GM12878 (cell line): ENCODE measurements at regions not wholly inside any gene's neighbourhood (a gene's known extent, or its start where the extent isn't known, plus 50 kb on each side); places are given as distances from the start of the nearest gene placed in this dataset.

Source experiments
- ATF7 ChIP-seq: fragments of 450-650 bp; IDR thresholded peaks from 2 replicates; pipeline ENCODE4 v1.6.1; 2016; ENCODE audit warnings: low read depth, mild to moderate bottlenecking
- E4F1 ChIP-seq: fragments of 450-650 bp; IDR thresholded peaks from 2 replicates; pipeline ENCODE4 v1.6.1; 2018; ENCODE audit warnings: borderline replicate concordance, mild to moderate bottlenecking; ENCODE audit not compliant: partially characterized antibody
- FOS ChIP-seq: IDR thresholded peaks from 3 replicates; pipeline ENCODE4 v1.6.1; 2011; ENCODE audit warnings: borderline replicate concordance; ENCODE audit not compliant: insufficient read length; ENCODE audit errors: extremely low read depth
- LARP7 ChIP-seq: fragments of 450-650 bp; IDR thresholded peaks from 2 replicates; pipeline ENCODE4 v1.6.1; 2017; ENCODE audit warnings: mild to moderate bottlenecking
- PML ChIP-seq: IDR thresholded peaks from 2 replicates; pipeline ENCODE4 v1.6.1; 2012; ENCODE audit warnings: low read length, inconsistent platforms
- RELB ChIP-seq: fragments of 450-650 bp; IDR thresholded peaks from 2 replicates; pipeline ENCODE4 v1.6.1; 2017; ENCODE audit warnings: low read depth, mild to moderate bottlenecking, moderate library complexity
- TCF7 ChIP-seq: IDR thresholded peaks from 2 replicates; pipeline ENCODE4 v1.6.1; 2014; ENCODE audit warnings: antibody characterized with exemption, borderline replicate concordance
- ZNF274 ChIP-seq: IDR thresholded peaks from one replicate; pipeline ENCODE4 v1.8.0; 2011; ENCODE audit not compliant: insufficient read length, insufficient read depth
- TF ChIP-seq, protein P1 (sequence below): fragments of 450-650 bp; IDR thresholded peaks from 2 replicates; pipeline ENCODE4 v1.6.1; 2017; ENCODE audit warnings: borderline replicate concordance

- TF ChIP-seq, protein P1, sequence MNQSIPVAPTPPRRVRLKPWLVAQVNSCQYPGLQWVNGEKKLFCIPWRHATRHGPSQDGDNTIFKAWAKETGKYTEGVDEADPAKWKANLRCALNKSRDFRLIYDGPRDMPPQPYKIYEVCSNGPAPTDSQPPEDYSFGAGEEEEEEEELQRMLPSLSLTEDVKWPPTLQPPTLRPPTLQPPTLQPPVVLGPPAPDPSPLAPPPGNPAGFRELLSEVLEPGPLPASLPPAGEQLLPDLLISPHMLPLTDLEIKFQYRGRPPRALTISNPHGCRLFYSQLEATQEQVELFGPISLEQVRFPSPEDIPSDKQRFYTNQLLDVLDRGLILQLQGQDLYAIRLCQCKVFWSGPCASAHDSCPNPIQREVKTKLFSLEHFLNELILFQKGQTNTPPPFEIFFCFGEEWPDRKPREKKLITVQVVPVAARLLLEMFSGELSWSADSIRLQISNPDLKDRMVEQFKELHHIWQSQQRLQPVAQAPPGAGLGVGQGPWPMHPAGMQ = no peak
- TF ChIP-seq LARP7 (no peak), PML (no peak), TCF7 (no peak), ZNF274 (no peak), E4F1 (no peak), ATF7 (no peak), RELB (no peak), FOS (no peak)
- TF ChIP-seq, all 136 proteins: peak for 0
These were observed 77.1 kb upstream of the WASF3 start (continued) for GRCh38 chr13:26480246-26480855.
